ENCODE measurements at regions not wholly inside any gene's neighbourhood (a gene's known extent, or its start where the extent isn't known, plus 50 kb on each side); places are given as distances from the start of the nearest gene placed in this dataset.

DNA sequence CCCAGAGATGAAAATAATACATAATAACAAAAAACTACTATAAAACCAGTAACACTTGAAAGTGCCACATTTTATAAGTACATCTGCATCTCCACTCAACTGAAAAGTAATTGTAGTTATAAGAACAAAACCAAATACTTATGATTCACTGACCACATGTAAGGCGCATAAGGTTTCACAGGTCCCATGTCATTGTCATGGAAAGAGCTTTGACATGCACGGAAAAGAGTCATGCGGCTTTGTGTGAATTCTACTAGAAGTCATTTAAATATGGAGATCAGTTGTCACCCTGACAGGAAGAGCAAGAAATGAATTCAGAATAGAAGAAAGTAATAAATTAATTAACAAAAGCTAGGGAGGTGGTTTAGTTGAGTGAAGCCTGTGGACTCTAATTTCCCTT, 459.1 kb downstream of the CDH2 start:
- no peak overlapping the region for H3K4me3 Mint-ChIP-seq (ENCODE audit: low read depth, unreplicated experiment)
- intact Hi-C loops (cut with micrococcal nuclease; ENCODE audit: unreplicated experiment): no loop called here
- H3K27ac Mint-ChIP-seq (ENCODE audit: unreplicated experiment): no peak overlapping the region
- no peaks in the 10 kb centered on the region for H3K27me3 Mint-ChIP-seq (ENCODE audit: unreplicated experiment)
- DNase-seq: no peak
- no peaks in the 10 kb centered on the region for H3K4me1 Mint-ChIP-seq (ENCODE audit: low read depth, unreplicated experiment)
- CTCF ChIA-PET: no interaction called here
- TF ChIP-seq, protein P1, sequence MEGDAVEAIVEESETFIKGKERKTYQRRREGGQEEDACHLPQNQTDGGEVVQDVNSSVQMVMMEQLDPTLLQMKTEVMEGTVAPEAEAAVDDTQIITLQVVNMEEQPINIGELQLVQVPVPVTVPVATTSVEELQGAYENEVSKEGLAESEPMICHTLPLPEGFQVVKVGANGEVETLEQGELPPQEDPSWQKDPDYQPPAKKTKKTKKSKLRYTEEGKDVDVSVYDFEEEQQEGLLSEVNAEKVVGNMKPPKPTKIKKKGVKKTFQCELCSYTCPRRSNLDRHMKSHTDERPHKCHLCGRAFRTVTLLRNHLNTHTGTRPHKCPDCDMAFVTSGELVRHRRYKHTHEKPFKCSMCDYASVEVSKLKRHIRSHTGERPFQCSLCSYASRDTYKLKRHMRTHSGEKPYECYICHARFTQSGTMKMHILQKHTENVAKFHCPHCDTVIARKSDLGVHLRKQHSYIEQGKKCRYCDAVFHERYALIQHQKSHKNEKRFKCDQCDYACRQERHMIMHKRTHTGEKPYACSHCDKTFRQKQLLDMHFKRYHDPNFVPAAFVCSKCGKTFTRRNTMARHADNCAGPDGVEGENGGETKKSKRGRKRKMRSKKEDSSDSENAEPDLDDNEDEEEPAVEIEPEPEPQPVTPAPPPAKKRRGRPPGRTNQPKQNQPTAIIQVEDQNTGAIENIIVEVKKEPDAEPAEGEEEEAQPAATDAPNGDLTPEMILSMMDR (IDR thresholded peaks at IDR 0.05; ENCODE audit: unreplicated experiment): no peak
- BruUV-seq (replicated peaks): no TSS peak
- no peaks in the 10 kb centered on the region for H3K9me3 Mint-ChIP-seq (ENCODE audit: low read depth, unreplicated experiment)
- H3K36me3 Mint-ChIP-seq (ENCODE audit: insufficient read depth, unreplicated experiment): no peaks in the 10 kb centered on the region

DNA sequence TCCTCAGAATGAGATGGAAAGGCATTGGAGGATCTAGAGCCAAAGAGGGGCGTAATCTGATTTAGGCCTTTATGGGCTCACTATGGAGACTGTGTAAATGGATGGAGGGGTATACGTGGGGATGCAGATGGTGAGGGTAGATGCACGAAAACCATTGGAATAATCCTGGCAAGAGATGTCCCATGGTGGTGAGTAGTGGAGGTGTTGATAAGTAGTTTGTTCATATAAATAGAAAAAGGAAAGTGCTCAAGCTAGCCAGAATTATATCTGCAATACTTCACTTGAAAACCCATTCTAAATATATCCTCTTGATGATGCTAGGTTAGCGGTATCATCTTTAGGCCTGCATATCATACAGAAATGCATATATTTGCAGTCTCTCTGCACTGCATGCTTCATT, 459.7 kb downstream of the CDH2 start:
- DNase-seq: no peak
- BruUV-seq (replicated peaks): no TSS peak
- H3K36me3 Mint-ChIP-seq (ENCODE audit: insufficient read depth, unreplicated experiment): no peaks in the 10 kb centered on the region
- no peaks in the 10 kb centered on the region for H3K9me3 Mint-ChIP-seq (ENCODE audit: low read depth, unreplicated experiment)
- H3K4me3 Mint-ChIP-seq (ENCODE audit: low read depth, unreplicated experiment): no peak overlapping the region
- H3K27ac Mint-ChIP-seq (ENCODE audit: unreplicated experiment): no peak overlapping the region
- no peaks in the 10 kb centered on the region for H3K27me3 Mint-ChIP-seq (ENCODE audit: unreplicated experiment)
- CTCF ChIA-PET: no interaction called here
- intact Hi-C loops (cut with micrococcal nuclease; ENCODE audit: unreplicated experiment): no loop called here
- H3K4me1 Mint-ChIP-seq (ENCODE audit: low read depth, unreplicated experiment): no peaks in the 10 kb centered on the region
- TF ChIP-seq, protein P1 (IDR thresholded peaks at IDR 0.05; ENCODE audit: unreplicated experiment): no peak

DNA sequence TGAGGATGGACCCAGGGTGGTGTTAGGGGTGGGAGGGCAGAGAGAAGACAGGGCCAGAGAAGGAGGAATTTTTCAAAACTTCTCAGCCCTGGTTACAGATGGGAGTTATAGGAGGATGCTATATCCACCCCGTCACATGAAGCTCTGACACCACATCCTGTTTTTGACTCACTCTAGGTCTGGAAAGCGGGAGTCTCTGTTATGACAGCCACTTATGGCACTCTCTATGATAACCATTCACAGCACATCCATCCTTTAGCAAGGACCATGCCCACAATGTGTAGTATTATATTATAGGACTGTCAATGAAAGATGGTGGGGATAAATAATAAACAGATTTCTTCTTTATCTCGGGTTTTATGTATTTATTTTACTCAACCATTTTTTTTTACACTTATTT, 461.2 kb downstream of the CDH2 start:
- H3K9me3 Mint-ChIP-seq (ENCODE audit: low read depth, unreplicated experiment): no peaks in the 10 kb centered on the region
- TF ChIP-seq, protein P1 (IDR thresholded peaks at IDR 0.05; ENCODE audit: unreplicated experiment): no peak
- BruUV-seq (replicated peaks): no TSS peak
- intact Hi-C loops (cut with micrococcal nuclease; ENCODE audit: unreplicated experiment): no loop called here
- no peak overlapping the region for H3K27ac Mint-ChIP-seq (ENCODE audit: unreplicated experiment)
- H3K4me3 Mint-ChIP-seq (ENCODE audit: low read depth, unreplicated experiment): no peak overlapping the region
- no peaks in the 10 kb centered on the region for H3K36me3 Mint-ChIP-seq (ENCODE audit: insufficient read depth, unreplicated experiment)
- DNase-seq: no peak
- H3K27me3 Mint-ChIP-seq (ENCODE audit: unreplicated experiment): no peaks in the 10 kb centered on the region
- H3K4me1 Mint-ChIP-seq (ENCODE audit: low read depth, unreplicated experiment): no peaks in the 10 kb centered on the region
- CTCF ChIA-PET: no interaction called here

DNA sequence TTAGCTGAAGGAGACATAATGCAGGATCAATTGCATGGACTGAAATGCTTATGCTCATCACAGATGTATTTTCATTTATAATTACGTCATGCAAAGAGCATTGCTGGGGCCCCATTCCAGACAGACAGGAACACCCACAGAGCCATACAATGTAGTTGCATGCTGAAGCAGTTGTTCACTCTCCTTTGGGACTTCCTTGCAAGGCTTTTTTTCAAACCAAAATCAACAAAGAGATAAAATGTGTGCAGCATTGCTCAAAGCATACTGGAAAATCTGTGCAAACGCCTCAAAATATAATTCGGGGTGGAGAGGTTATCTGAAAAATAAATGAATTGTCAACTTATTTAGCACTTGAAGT, 463.2 kb downstream of the CDH2 start:
- DNase-seq: no peak
- Mint-ChIP-seq H3K9me3 (ENCODE audit: low read depth, unreplicated experiment) (peaks cover 2% of the 10 kb centered on the region), H3K4me3 (ENCODE audit: low read depth, unreplicated experiment) (no peak overlapping the region), H3K4me1 (ENCODE audit: low read depth, unreplicated experiment) (no peaks in the 10 kb centered on the region), H3K27me3 (ENCODE audit: unreplicated experiment) (no peaks in the 10 kb centered on the region), H3K27ac (ENCODE audit: unreplicated experiment) (no peak overlapping the region), H3K36me3 (ENCODE audit: insufficient read depth, unreplicated experiment) (no peaks in the 10 kb centered on the region)
- BruUV-seq (replicated peaks): no TSS peak
- intact Hi-C loops (cut with micrococcal nuclease; ENCODE audit: unreplicated experiment): no loop called here
- CTCF ChIA-PET: no interaction called here
- TF ChIP-seq, protein P1 (IDR thresholded peaks at IDR 0.05; ENCODE audit: unreplicated experiment): no peak

Measured in Calu3 (cell line).